ENCODE measurements at regions not wholly inside any gene's neighbourhood (a gene's known extent, or its start where the extent isn't known, plus 50 kb on each side); places are given as distances from the start of the nearest gene placed in this dataset.
"Not testable (repeated sequence)": the region's sequence is repeated elsewhere in the genome, so short reads cannot be mapped to it uniquely, and the experiment has no call there.

GRCh38 chr7:156566812-156567549 lies 73.6 kb upstream of the RNF32 start:
- no peaks in the 10 kb centered on the region for H3K79me2 ChIP-seq (ENCODE audit: insufficient read depth, low read length)
- H2AFZ ChIP-seq (ENCODE audit: low read length) = no peak overlapping the region
- no peaks in the 10 kb centered on the region for H3K36me3 ChIP-seq (ENCODE audit: insufficient read depth, low read length)
- H3K9me3 ChIP-seq (ENCODE audit: low read depth, low read length) = peaks cover 2% of the 10 kb centered on the region
- H4K20me1 ChIP-seq (ENCODE audit: insufficient read depth, low read length) = no peaks in the 10 kb centered on the region
- no peak for TF ChIP-seq CTCF (IDR thresholded peaks at IDR 0.05; ENCODE audit: extremely low read depth, low read depth, low read length)
- no peak overlapping the region for H3K4me2 ChIP-seq (ENCODE audit: insufficient read depth, low read length)
- H3K27me3 ChIP-seq (ENCODE audit: insufficient read depth, low read length) = no peaks in the 10 kb centered on the region
- H3K27ac ChIP-seq (ENCODE audit: low read depth, low read length) = no peak overlapping the region
- no peak overlapping the region for H3K4me3 ChIP-seq (ENCODE audit: insufficient read depth, low read length)
- DNase-seq (ENCODE audit: insufficient read length, low spot score, missing footprints) = no peak
- H3K4me1 ChIP-seq (ENCODE audit: insufficient read depth, low read length) = no peaks in the 10 kb centered on the region

- H3K27me3 ChIP-seq (ENCODE audit: insufficient read depth, low read length); H3K4me2 ChIP-seq (ENCODE audit: insufficient read depth, low read length); DNase-seq (ENCODE audit: insufficient read length, low spot score, missing footprints); H4K20me1 ChIP-seq (ENCODE audit: insufficient read depth, low read length); H3K4me3 ChIP-seq (ENCODE audit: insufficient read depth, low read length); H2AFZ ChIP-seq (ENCODE audit: low read length); H3K79me2 ChIP-seq (ENCODE audit: insufficient read depth, low read length); H3K4me1 ChIP-seq (ENCODE audit: insufficient read depth, low read length); H3K9me3 ChIP-seq (ENCODE audit: low read depth, low read length); H3K36me3 ChIP-seq (ENCODE audit: insufficient read depth, low read length); H3K27ac ChIP-seq (ENCODE audit: low read depth, low read length): not testable (repeated sequence)
Observed at GRCh38 chr7:156565002-156565401, 75.6 kb upstream of the RNF32 start.

- DNase-seq (ENCODE audit: insufficient read length, low spot score, missing footprints) = no peak
- Histone ChIP-seq H3K36me3 (ENCODE audit: insufficient read depth, low read length) (no peaks in the 10 kb centered on the region), H3K9me3 (ENCODE audit: low read depth, low read length) (peaks cover 2% of the 10 kb centered on the region), H3K27me3 (ENCODE audit: insufficient read depth, low read length) (no peaks in the 10 kb centered on the region), H4K20me1 (ENCODE audit: insufficient read depth, low read length) (no peaks in the 10 kb centered on the region), H3K4me3 (ENCODE audit: insufficient read depth, low read length) (no peak overlapping the region), H2AFZ (ENCODE audit: low read length) (no peak overlapping the region), H3K79me2 (ENCODE audit: insufficient read depth, low read length) (no peaks in the 10 kb centered on the region), H3K27ac (ENCODE audit: low read depth, low read length) (no peak overlapping the region), H3K4me2 (ENCODE audit: insufficient read depth, low read length) (no peak overlapping the region), H3K4me1 (ENCODE audit: insufficient read depth, low read length) (no peaks in the 10 kb centered on the region)
- TF ChIP-seq CTCF (IDR thresholded peaks at IDR 0.05; ENCODE audit: extremely low read depth, low read depth, low read length) = no peak
Observed at GRCh38 chr7:156560696-156561095, 79.9 kb upstream of the RNF32 start.

GRCh38 chr7:156560075-156560474 lies 80.5 kb upstream of the RNF32 start:
- H3K79me2 ChIP-seq (ENCODE audit: insufficient read depth, low read length) = no peaks in the 10 kb centered on the region
- H3K36me3 ChIP-seq (ENCODE audit: insufficient read depth, low read length) = no peaks in the 10 kb centered on the region
- H3K9me3 ChIP-seq (ENCODE audit: low read depth, low read length) = peaks cover 2% of the 10 kb centered on the region
- H3K4me2 ChIP-seq (ENCODE audit: insufficient read depth, low read length) = no peak overlapping the region
- no peaks in the 10 kb centered on the region for H3K27me3 ChIP-seq (ENCODE audit: insufficient read depth, low read length)
- no peaks in the 10 kb centered on the region for H4K20me1 ChIP-seq (ENCODE audit: insufficient read depth, low read length)
- no peak overlapping the region for H2AFZ ChIP-seq (ENCODE audit: low read length)
- TF ChIP-seq CTCF (IDR thresholded peaks at IDR 0.05; ENCODE audit: extremely low read depth, low read depth, low read length) = no peak
- H3K27ac ChIP-seq (ENCODE audit: low read depth, low read length) = no peak overlapping the region
- DNase-seq (ENCODE audit: insufficient read length, low spot score, missing footprints) = no peak
- H3K4me3 ChIP-seq (ENCODE audit: insufficient read depth, low read length) = no peak overlapping the region
- no peaks in the 10 kb centered on the region for H3K4me1 ChIP-seq (ENCODE audit: insufficient read depth, low read length)

Data from osteoblast (primary cell).